ENCODE measurements at regions not wholly inside any gene's neighbourhood (a gene's known extent, or its start where the extent isn't known, plus 50 kb on each side); places are given as distances from the start of the nearest gene placed in this dataset.

GRCh38 chr1:214146523-214146922 lies 134.4 kb upstream of the SMYD2 start:
- Histone ChIP-seq H3K27me3 (no peaks in the 10 kb centered on the region), H3K9me3 (replicated peaks in 1 of 3) (no peaks in the 10 kb centered on the region), H3K4me1 (replicated peaks in 1 of 2) (no peaks in the 10 kb centered on the region), H3K27ac (no peak overlapping the region), H3K36me3 (replicated peaks in 1 of 2) (no peaks in the 10 kb centered on the region), H3K4me3 (no peak overlapping the region)
- DNase-seq = no peak
- intact Hi-C loops (cut with DNase I) = no loop called here
- TF ChIP-seq CTCF (IDR thresholded peaks at IDR 0.05) (no peak), POLR2A (IDR thresholded peaks at IDR 0.05) (no peak)
- 36 to 54% (median 47%) methylated on average over 4 of the region's 4 CpGs for WGBS, 4 donors

GRCh38 chr1:214154596-214155292 lies 126.2 kb upstream of the SMYD2 start:
- no peak for DNase-seq
- H3K9me3 ChIP-seq (replicated peaks in 1 of 3) = peaks cover 0 to 2% (median 0%) of the 10 kb centered on the region in 3 donors
- no peak overlapping the region for H3K27ac ChIP-seq
- H3K36me3 ChIP-seq (replicated peaks in 1 of 2) = no peaks in the 10 kb centered on the region
- no peak overlapping the region for H3K4me3 ChIP-seq
- intact Hi-C loops (cut with DNase I) = no loop called here
- 52 to 56% (median 53%) methylated on average over 6 of the region's 6 CpGs for WGBS, 4 donors
- no peak for TF ChIP-seq CTCF (IDR thresholded peaks at IDR 0.05)
- TF ChIP-seq POLR2A (IDR thresholded peaks at IDR 0.05) = no peak
- H3K27me3 ChIP-seq = peaks cover 6% of the 10 kb centered on the region
- H3K4me1 ChIP-seq (replicated peaks in 1 of 2) = no peaks in the 10 kb centered on the region

GRCh38 chr1:214155987-214156625 lies 124.9 kb upstream of the SMYD2 start:
- WGBS, 4 donors = 33 to 55% (median 42%) methylated on average over 2 of the region's 2 CpGs
- intact Hi-C loops (cut with DNase I) = no loop called here
- peaks cover 0 to 2% (median 0%) of the 10 kb centered on the region in 3 donors for H3K9me3 ChIP-seq (replicated peaks in 1 of 3)
- no peak overlapping the region for H3K27ac ChIP-seq
- no peak for DNase-seq
- H3K27me3 ChIP-seq = peaks cover 6% of the 10 kb centered on the region
- no peak overlapping the region for H3K4me3 ChIP-seq
- no peaks in the 10 kb centered on the region for H3K4me1 ChIP-seq (replicated peaks in 1 of 2)
- H3K36me3 ChIP-seq (replicated peaks in 1 of 2) = no peaks in the 10 kb centered on the region
- TF ChIP-seq POLR2A (IDR thresholded peaks at IDR 0.05) = no peak
- TF ChIP-seq CTCF (IDR thresholded peaks at IDR 0.05) = no peak

- 76 to 88% (median 86%) methylated on average over 7 of the region's 7 CpGs for WGBS, 4 donors
- no peak for TF ChIP-seq POLR2A (IDR thresholded peaks at IDR 0.05)
- no peak for TF ChIP-seq CTCF (IDR thresholded peaks at IDR 0.05)
- H3K36me3 ChIP-seq (replicated peaks in 1 of 2) = no peaks in the 10 kb centered on the region
- no peaks in the 10 kb centered on the region for H3K9me3 ChIP-seq (replicated peaks in 1 of 3)
- no peaks in the 10 kb centered on the region for H3K4me1 ChIP-seq (replicated peaks in 1 of 2)
- no peak for DNase-seq
- no peaks in the 10 kb centered on the region for H3K27me3 ChIP-seq
- no peak overlapping the region for H3K4me3 ChIP-seq
- intact Hi-C loops (cut with DNase I) = no loop called here
- H3K27ac ChIP-seq = no peak overlapping the region
These were observed 116.8 kb upstream of the SMYD2 start for GRCh38 chr1:214164173-214164572.

Measured in adrenal gland (tissue), 9 donors.